Mucosa of stomach (tissue), 1 donor: ENCODE measurements at regions not wholly inside any gene's neighbourhood (a gene's known extent, or its start where the extent isn't known, plus 50 kb on each side); places are given as distances from the start of the nearest gene placed in this dataset.
"Not testable (repeated sequence)": the region's sequence is repeated elsewhere in the genome, so short reads cannot be mapped to it uniquely, and the experiment has no call there.

Experiments used
- H3K27me3 ChIP-seq: one replicate; pipeline ENCODE4 v1.7.0; 2013; ENCODE audit warnings: mild to moderate bottlenecking, low read length; ENCODE audit not compliant: control insufficient read depth, insufficient read depth
- H3K36me3 ChIP-seq: one replicate; pipeline ENCODE4 v1.7.0; 2013; ENCODE audit warnings: low read length; ENCODE audit not compliant: control insufficient read depth, insufficient read depth
- H3K4me1 ChIP-seq: one replicate; pipeline ENCODE4 v1.7.0; 2013; ENCODE audit warnings: mild to moderate bottlenecking, low read length; ENCODE audit not compliant: control insufficient read depth, insufficient read depth
- H3K4me3 ChIP-seq: one replicate; pipeline ENCODE4 v1.7.0; 2013; ENCODE audit warnings: low read length
- H3K9ac ChIP-seq: one replicate; pipeline ENCODE4 v1.7.0; 2013; ENCODE audit warnings: mild to moderate bottlenecking, low read length, moderate library complexity
- H3K9me3 ChIP-seq: one replicate; pipeline ENCODE4 v1.7.0; 2013; ENCODE audit warnings: mild to moderate bottlenecking, low read length, moderate library complexity; ENCODE audit not compliant: control insufficient read depth
- donor health status: Pancreatic carcinoma.

- Histone ChIP-seq H3K9me3 (no peaks in the 10 kb centered on the region), H3K27me3 (no peaks in the 10 kb centered on the region), H3K9ac (no peak overlapping the region), H3K4me3 (no peak overlapping the region), H3K4me1 (no peaks in the 10 kb centered on the region), H3K36me3 (no peaks in the 10 kb centered on the region)
Observed at GRCh38 chr12:60724475-60724874, 1128.6 kb downstream of the SLC16A7 start.

- H3K4me1 ChIP-seq, result no peaks in the 10 kb centered on the region
- no peaks in the 10 kb centered on the region for H3K36me3 ChIP-seq
Observed at GRCh38 chr12:60724984-60725383, 1129.2 kb downstream of the SLC16A7 start.

GRCh38 chr12:60752589-60752988 is 1156.8 kb downstream of the SLC16A7 start:
- Histone ChIP-seq H3K4me3 (no peak overlapping the region), H3K9me3 (no peaks in the 10 kb centered on the region), H3K4me1 (no peaks in the 10 kb centered on the region), H3K27me3 (no peaks in the 10 kb centered on the region), H3K9ac (no peak overlapping the region), H3K36me3 (no peaks in the 10 kb centered on the region)

More at GRCh38 chr12:60724984-60725383, 1129.2 kb downstream of the SLC16A7 start:
- Histone ChIP-seq H3K4me3 (no peak overlapping the region), H3K27me3 (no peaks in the 10 kb centered on the region), H3K9ac (no peak overlapping the region), H3K9me3 (no peaks in the 10 kb centered on the region)

GRCh38 chr12:60758224-60758623 is 1162.4 kb downstream of the SLC16A7 start:
- no peak overlapping the region for H3K9ac ChIP-seq
- no peaks in the 10 kb centered on the region for H3K4me1 ChIP-seq

GRCh38 chr12:60760965-60761364 is 1165.1 kb downstream of the SLC16A7 start:
- no peak overlapping the region for H3K4me3 ChIP-seq
- H3K36me3 ChIP-seq, result no peaks in the 10 kb centered on the region
- H3K4me1 ChIP-seq, result no peaks in the 10 kb centered on the region
- H3K9me3 ChIP-seq, result no peaks in the 10 kb centered on the region
- H3K27me3 ChIP-seq, result no peaks in the 10 kb centered on the region
- no peak overlapping the region for H3K9ac ChIP-seq

More at GRCh38 chr12:60758224-60758623, 1162.4 kb downstream of the SLC16A7 start:
- Histone ChIP-seq H3K36me3 (no peaks in the 10 kb centered on the region), H3K27me3 (no peaks in the 10 kb centered on the region), H3K9me3 (no peaks in the 10 kb centered on the region), H3K4me3 (no peak overlapping the region)

- not testable (repeated sequence) for H3K4me1 ChIP-seq
Observed at GRCh38 chr12:60801166-60801565, 1205.3 kb downstream of the SLC16A7 start.

GRCh38 chr12:60803147-60803546 is 1207.3 kb downstream of the SLC16A7 start:
- no peaks in the 10 kb centered on the region for H3K4me1 ChIP-seq
- H3K9ac ChIP-seq, result no peak overlapping the region
- no peaks in the 10 kb centered on the region for H3K27me3 ChIP-seq
- no peak overlapping the region for H3K4me3 ChIP-seq
- H3K9me3 ChIP-seq, result no peaks in the 10 kb centered on the region
- no peaks in the 10 kb centered on the region for H3K36me3 ChIP-seq

More at GRCh38 chr12:60801166-60801565, 1205.3 kb downstream of the SLC16A7 start:
- not testable (repeated sequence) for H3K9me3 ChIP-seq, H3K27me3 ChIP-seq, H3K4me3 ChIP-seq, H3K9ac ChIP-seq, H3K36me3 ChIP-seq

- H3K9ac ChIP-seq, result no peak overlapping the region
- H3K9me3 ChIP-seq, result no peaks in the 10 kb centered on the region
- H3K27me3 ChIP-seq, result no peaks in the 10 kb centered on the region
- no peak overlapping the region for H3K4me3 ChIP-seq
- no peaks in the 10 kb centered on the region for H3K4me1 ChIP-seq
- no peaks in the 10 kb centered on the region for H3K36me3 ChIP-seq
Observed at GRCh38 chr12:60805364-60805763, 1209.5 kb downstream of the SLC16A7 start.

GRCh38 chr12:60819794-60820193 is 1224.0 kb downstream of the SLC16A7 start:
- H3K9ac ChIP-seq, result no peak overlapping the region
- H3K4me3 ChIP-seq, result no peak overlapping the region
- no peaks in the 10 kb centered on the region for H3K4me1 ChIP-seq
- H3K9me3 ChIP-seq, result no peaks in the 10 kb centered on the region
- no peaks in the 10 kb centered on the region for H3K36me3 ChIP-seq
- no peaks in the 10 kb centered on the region for H3K27me3 ChIP-seq

- Histone ChIP-seq H3K9ac (no peak overlapping the region), H3K36me3 (no peaks in the 10 kb centered on the region), H3K27me3 (no peaks in the 10 kb centered on the region), H3K9me3 (no peaks in the 10 kb centered on the region), H3K4me1 (no peaks in the 10 kb centered on the region), H3K4me3 (no peak overlapping the region)
Observed at GRCh38 chr12:60822580-60822979, 1226.8 kb downstream of the SLC16A7 start.

GRCh38 chr12:60830381-60830780 is 1234.6 kb downstream of the SLC16A7 start:
- no peaks in the 10 kb centered on the region for H3K4me1 ChIP-seq
- H3K4me3 ChIP-seq, result no peak overlapping the region
- no peaks in the 10 kb centered on the region for H3K27me3 ChIP-seq
- no peak overlapping the region for H3K9ac ChIP-seq
- no peaks in the 10 kb centered on the region for H3K36me3 ChIP-seq
- H3K9me3 ChIP-seq, result no peaks in the 10 kb centered on the region

- no peaks in the 10 kb centered on the region for H3K4me1 ChIP-seq
- H3K27me3 ChIP-seq, result no peaks in the 10 kb centered on the region
- H3K36me3 ChIP-seq, result no peaks in the 10 kb centered on the region
- H3K9me3 ChIP-seq, result no peaks in the 10 kb centered on the region
- H3K9ac ChIP-seq, result no peak overlapping the region
- no peak overlapping the region for H3K4me3 ChIP-seq
Observed at GRCh38 chr12:60832290-60832689, 1236.5 kb downstream of the SLC16A7 start.

- no peak overlapping the region for H3K9ac ChIP-seq
- H3K4me3 ChIP-seq, result no peak overlapping the region
- H3K9me3 ChIP-seq, result no peaks in the 10 kb centered on the region
- H3K36me3 ChIP-seq, result no peaks in the 10 kb centered on the region
- no peaks in the 10 kb centered on the region for H3K27me3 ChIP-seq
- no peaks in the 10 kb centered on the region for H3K4me1 ChIP-seq
Observed at GRCh38 chr12:60834372-60834771, 1238.5 kb downstream of the SLC16A7 start.
